NCI-H82 (cell line): ENCODE measurements at regions not wholly inside any gene's neighbourhood (a gene's known extent, or its start where the extent isn't known, plus 50 kb on each side); places are given as distances from the start of the nearest gene placed in this dataset.

ENCODE experiments used
- DNase-seq: peaks from one replicate; lab custom pipeline; 2025; lab: John Stamatoyannopoulos, UW

DNA sequence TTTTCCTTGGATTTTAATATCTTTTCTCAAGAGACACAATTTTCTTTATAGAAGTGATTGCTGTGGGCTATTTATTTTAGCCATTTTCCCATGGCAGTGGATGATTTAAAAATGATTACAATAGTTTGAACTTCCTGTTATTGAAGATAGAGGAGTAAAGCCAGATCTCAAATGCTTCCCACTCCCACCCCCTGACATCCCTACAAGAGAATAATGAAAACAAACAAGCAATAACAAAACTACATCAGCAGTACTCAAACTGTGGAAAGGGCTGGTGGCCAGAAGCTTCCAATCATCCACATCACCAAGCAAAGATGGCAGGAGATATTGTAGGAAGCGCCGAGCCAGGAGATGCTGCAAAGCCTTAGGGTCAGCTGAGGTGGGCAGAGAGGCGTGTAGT is 831.1 kb upstream of the NR2F2 start:
- no peak for DNase-seq

DNA sequence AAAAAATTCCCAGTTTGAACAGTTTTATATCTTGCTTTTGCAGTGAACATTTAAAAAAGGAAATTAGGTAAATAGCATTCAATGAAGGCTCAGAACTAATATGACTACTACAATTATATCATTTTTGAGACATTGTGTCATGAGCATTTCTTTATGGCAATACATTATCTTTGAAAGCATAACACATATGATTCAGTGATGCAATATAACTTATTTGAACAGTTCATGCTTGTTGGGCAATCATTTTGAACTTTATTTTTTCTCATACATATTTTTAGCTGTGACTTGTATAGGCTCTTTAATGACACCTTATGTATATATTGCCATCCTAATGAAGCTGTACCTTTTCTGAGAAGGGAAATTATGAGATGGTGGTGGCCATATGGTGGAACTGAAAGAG is 828.6 kb upstream of the NR2F2 start:
- no peak for DNase-seq

DNA sequence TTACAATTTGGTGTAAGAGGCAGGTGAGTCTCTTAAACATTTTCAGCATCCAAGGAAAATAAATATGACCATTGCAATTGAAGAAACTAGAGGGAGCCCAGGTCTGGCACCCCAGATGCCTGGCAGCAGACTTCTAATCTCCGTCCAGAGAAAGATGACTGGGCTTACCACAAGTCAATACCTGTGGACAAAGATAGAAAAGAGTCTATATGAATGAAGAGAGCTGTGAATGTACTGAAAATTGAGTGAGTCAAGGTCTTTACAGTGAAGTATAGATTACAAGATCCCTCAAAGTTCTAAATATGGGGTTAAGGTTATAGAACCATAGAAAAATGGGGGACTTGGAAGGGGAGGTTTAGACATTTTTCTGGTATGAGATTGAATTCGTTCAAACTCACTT is 827.4 kb upstream of the NR2F2 start:
- no peak for DNase-seq

DNA sequence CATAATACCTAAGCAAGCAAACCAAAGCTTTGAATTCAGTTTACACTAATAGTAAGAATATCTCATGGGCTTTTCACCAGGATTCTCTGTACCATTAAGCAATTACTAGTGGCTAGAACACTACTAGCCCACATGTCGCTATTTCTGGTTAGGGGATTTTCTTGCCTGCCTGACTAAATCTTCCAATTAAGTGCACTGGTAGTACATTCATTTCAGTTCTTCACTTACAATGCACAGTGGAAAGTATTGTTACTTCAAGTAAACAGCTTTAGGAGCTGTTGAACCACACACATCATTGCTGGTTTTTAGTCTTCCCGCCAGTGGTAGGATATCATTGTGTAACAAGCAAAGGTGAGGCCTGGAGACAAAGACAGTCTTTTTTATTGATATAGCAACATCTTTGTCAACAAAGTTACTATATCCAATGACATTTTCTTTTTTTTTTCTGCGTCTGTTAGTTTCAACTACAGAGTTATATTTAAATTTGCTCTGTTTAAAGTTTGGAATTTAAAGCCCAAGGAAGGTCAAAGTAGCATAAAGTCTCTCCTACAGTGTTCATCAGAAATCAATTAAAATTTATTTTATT is 826.8 kb upstream of the NR2F2 start:
- DNase-seq, result peak; percentile 30

DNA sequence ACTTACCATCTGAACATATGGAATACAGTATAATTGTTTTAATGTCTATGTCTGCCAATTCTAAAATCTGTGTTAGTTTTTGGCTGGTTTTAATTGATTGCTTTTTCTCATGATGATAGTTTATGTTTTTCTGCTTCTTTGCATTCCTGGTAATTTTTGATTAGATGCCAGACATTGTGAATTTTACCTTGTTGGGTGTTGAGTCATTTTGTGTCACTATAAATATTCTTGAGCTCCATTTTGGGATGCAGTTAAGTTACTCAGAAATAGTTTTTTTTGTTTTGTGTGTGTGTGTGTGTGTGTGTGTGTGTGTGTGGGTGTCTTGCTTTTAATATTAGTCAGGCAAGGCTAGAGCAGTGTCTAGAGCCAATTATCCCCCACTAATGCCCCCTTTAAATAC is 818.8 kb upstream of the NR2F2 start:
- DNase-seq, result no peak

DNA sequence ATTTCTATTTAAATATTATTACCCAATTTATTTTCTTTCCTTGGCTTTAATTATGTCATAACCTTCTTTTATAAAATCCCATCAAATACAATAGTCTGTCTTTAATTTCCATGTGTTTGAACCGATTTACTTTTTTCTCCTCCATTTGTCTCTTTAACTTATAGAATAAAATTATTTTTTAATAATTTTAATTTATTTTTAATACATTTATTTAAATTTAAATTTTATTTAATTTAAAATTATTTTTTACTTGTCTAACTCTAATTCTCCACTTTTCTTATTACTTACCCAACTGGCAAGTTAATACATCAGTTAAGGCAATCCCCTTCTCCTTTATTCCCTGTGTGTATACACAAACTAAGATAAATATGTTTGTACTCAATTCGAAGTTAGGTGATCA is 817.6 kb upstream of the NR2F2 start:
- DNase-seq, result no peak

DNA sequence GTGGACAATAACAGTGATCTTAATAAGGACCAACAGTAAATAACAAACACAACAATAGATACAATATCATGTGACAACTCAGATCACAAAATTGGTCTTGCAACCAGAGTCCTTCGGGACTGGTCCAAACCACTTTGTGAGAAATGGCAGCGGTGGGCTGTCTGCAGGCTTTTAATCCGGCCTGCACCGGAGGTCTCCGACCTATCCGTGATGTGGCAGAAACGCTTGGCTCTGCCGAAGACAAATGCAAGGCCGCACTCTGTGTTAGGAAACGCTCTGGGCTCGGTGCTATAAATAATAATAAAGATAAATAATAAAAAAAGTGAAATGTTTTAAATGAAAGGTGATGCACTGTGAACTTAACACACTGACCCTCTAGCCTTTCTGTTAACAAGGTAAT is 810.6 kb upstream of the NR2F2 start:
- DNase-seq, result no peak

DNA sequence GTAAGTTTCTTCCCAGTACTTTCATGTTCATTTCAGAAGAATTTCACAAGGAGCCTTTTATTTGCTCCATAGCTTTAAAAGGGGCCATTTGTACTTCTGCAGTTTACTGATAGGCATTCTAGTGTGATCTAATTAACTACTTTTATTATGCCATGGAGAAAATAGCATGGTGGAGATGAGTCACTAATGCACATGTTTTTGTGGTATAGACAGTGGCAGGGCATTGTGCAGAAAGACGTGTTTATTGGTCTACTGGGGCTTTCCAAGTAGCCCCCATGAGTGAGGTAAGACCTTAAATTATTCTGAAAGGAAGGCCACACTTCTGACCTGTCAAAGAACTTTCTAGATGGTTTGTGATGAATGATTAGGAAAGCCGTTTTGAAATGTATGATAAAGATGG is 810.0 kb upstream of the NR2F2 start:
- DNase-seq, result no peak

DNA sequence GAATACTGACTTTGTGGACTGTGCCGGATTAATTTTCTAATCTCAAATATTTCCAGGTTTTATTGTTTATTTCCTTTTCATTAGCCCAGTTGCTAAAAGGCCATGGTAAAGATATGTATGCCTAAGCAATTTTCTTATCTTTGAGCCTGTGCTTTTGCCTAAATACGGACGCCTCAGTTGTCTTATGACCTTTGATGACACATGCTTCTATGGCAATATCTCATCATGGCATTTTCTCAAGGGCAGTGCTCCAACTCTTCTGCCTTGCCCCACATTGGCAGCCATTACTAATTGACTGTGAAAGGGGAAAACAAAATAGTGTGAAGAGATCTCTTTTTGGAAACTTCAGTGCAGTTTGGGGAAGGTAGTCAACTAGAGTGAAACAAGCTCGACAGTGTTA is 809.6 kb upstream of the NR2F2 start:
- no peak for DNase-seq

DNA sequence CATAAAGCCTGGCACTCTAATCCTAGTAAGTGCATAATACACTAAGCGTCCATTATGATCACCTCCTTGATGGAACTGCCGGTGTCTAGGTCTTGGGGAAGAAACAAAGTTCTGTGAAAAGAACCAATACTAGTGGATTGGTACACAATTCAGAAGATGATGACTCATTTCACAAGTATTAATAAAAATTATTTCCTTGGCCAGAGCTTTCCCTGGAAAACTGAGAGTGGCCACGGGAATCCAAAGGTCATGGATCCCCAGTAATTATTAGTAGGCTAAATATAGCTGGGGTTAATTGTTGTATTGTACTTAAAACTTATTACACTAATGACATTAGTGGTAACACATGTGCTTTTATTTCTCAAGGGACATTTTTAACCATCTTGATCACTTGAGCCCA is 808.0 kb upstream of the NR2F2 start:
- peak; percentile 56 for DNase-seq

DNA sequence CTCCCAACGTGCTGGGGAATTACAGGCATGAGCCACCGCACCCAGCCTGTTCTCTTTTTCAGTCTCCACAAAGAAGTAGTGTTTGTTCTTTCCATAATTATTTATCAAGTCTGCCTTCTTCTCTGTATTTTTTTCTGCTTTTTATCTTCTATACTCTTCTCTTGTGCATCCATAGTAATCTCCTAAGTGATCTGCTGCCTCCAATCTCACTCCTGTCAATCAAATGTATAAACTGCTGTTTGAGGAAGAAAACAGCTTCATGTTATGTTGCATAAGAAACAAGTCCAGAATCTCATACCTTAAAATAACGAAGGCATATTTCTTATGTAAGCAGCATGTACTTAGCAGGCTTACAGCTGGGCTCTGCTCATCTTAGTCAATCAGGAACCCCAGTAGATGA is 801.6 kb upstream of the NR2F2 start:
- no peak for DNase-seq

DNA sequence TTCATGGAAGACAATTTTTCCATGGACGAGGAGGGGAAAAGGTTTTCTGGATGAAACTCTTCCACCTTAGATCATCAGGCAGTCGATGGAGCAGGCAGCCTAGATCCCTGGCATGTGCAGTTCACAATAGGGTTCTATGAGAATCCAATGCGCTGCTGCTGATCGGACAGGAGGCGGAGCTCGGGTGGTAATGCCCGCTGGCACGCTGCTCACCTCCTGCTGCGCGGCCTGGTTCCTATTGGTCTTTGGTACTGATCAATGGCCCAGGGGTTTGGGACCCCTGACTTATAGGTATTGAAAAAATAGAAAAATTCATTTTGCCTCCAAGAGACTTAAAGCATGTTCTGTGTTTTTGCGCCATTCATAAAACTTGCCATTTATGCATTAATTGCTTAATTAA is 793.9 kb upstream of the NR2F2 start:
- DNase-seq, result no peak

DNA sequence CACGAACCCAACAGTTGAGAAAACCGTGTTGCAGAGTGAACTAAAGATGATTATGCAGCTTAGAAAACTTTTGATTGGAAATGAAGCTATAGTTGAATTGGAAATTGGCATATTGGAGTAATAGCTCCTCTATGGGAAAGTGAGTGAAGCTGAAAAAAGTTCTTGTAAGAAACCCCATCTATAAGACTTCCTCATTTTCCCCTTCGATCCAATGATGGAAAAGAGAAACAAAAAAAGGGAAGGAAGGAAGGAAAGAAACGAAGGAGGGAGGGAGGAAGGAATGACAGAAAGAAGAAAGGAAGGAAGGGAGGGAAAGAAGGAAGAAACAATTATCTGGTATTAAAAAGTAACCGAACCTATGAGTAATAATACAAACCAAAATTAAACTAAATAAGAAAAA is 791.8 kb upstream of the NR2F2 start:
- no peak for DNase-seq

DNA sequence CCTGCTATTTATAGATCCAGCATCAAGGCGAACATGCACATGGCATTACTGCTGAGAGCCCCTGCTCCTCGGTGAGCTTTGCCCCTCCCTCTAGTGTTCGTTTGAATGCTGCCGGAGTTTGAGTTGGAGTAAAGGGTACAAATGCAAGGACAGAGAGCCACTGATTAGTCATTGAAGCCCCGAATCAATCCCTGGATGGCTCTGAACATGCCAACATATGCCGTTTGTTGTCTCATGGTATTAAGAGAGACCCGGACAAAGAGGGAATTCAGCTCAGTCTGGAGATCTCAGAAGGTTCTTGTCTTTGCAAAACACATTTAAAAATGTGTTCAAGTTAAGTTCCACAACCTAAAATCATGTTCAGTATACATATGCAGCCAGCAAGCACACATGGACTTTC is 789.2 kb upstream of the NR2F2 start:
- peak; percentile 59 for DNase-seq

DNA sequence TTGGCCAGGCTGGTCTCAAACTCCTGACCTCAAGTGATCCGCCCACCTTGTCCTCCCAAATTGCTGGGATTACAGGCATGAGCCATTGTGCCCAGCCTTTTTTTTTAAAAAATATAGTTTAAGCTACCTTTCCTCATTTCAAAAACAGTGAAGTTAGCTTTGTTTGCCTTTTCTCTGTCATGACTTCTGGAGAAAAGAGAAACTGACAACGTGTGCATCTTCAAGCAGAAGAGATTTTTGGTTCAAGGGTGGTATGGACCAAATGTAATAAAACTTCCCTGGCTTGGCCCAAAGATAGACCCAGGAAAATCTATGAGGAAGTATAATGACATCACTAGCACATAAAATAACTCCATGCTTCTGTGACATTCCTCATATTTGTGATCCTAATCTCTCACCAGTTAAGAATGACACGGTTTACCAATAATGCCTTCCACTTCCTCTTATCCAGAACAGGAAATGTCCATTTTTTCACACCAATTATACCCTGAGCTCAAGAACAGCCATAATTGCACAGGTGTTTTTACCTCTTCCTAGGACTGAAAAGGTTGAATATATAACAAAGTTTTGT is 781.2 kb upstream of the NR2F2 start:
- DNase-seq, result no peak

DNA sequence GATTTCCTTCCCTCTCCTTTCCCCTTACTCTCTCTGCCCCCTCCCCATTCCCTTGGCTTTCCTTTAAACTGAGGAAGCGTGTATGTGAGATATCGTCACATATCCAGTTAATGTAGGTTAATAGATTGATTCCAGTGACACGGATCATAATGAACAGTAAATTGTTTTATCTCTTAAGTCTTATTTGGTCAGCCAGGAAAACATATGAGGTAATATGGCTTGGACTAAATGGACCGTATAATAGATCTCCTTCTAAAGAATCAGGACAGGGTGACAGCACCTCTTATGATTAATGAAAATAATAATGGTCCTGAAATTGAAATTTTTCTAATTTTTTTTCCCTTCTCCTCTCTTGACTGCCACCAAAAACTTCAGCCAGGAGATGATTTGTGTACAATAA is 779.8 kb upstream of the NR2F2 start:
- DNase-seq, result no peak

DNA sequence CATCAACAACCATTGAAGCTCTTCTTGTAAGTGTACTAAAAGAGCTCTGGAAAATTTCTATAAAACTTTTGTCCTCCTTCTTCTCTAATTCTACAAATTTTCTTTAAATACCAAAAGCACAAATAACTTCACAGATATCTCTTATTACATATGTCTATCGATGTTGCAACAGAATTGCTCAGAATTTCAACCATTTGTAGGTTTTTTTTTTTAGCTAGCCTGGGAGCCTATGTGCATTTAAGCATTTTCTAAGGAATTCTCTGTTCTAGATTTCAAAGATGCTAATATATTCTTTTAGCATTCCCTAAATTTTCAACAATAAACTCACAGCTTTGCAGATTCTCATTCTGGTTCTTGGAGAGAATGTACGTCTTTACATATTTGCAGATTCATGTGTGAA is 774.3 kb upstream of the NR2F2 start:
- DNase-seq, result no peak

DNA sequence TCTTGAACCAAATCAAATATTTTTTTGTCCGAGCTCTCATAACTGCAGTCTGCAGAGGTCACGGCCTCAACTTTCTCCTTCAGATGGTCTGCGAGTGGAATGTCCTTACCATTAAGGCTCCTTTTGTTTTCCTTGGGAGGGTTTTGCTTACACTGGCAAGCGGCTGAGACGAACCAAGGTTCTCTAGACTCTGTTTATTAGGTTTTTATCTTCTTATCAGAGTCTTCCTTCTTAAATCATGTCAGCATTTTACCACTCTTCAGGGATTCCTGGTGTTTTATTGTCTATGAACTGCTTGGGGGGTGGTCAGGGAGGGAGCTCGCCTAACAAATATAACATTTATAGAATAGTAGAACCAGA is 773.7 kb upstream of the NR2F2 start:
- DNase-seq, result no peak

DNA sequence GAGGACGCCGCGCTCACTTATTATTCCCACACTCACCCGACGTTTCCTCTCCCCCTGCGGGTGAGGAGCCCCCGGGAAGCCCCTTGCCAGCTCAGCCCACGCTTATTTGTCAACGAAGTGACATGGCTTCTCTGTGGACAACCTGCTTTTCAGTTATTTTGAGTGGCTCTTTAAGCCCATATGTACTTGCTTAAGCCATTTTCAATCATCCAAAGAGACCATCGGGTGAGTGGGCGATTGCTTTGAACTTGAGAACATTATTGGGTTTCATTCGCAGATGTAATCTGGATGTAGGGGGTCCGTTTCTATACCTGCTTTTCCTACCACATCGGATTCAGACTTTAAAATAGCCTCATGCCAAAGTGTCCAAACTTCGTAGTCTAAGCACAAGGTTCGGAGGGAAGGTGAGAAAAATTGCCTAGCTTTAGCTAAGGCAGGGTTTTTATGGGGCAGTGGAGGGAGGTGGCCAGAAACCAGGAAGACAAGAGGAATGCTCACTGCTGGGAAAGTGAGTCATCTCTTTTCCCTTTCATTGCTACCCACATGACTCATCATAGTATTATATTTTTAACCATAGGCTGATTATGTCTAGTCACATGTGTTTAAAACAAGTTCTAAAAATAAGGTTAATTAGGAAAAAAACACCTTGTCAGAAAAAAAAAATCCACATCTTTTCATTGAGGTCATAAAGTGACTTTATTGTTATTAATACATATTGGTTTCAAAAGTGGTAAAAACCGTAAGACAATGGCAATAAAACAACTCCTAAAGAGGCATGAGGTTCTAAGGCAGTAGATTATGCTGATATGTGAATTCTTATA is 773.1 kb upstream of the NR2F2 start:
- no peak for DNase-seq

DNA sequence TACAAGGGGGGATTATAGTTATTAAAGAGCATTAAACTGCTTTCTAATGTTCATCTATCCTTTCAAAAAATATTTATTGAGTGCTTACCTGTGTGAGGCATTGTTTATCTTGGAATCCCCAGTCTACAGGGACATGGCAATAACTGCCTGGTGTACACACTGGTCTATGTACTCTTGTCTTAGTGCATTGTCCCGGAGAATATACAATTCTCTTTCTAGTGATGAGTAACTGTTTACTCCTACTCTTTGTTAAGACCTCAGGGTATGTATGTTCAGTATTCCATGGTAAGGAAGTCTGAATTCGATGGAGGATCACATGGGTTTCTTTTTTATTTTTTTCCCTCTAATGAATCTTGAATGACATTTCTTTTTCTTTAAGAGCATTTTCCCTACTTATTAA is 772.4 kb upstream of the NR2F2 start:
- DNase-seq, result no peak

DNA sequence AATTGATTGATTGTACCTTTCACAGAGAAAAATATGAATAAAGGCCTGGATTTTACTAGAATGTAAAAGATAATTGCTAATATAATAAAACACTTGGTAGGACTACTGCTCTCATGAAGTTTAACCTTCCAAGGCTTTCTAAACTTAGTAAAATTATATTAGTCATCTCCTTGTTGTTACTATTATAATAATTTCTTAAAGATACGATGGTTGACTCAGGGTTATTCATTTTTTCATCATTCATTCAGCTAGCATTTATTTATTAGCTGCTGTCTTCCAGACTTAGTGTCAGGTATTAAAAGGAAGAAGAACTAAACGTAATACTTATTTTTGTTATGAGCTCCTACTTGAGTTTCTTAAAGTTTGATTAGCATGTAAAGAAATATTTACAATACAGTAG is 771.6 kb upstream of the NR2F2 start:
- DNase-seq, result no peak

DNA sequence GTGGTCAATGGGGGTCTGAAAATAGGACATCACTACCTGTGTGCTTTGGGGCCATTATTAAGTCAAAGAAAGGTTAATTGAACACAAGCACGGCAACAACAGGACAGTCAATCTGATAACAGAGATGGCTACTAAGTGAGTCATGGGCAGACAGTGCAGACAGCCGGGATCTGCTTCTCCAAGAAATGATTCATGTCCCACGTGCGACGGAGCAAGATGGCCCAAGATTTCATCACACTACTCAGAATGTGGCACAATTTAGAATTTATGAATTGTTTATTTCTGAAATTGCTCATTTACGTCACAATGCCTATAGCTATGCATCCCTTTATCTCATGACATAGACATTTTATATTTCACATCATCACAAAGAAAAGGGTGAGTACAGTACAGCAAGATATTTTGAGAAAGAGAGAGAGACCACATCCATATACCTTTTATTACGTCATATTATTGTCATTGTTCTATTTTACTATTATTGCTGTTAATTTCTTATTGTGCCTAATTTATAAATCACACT is 770.6 kb upstream of the NR2F2 start:
- DNase-seq, result no peak

DNA sequence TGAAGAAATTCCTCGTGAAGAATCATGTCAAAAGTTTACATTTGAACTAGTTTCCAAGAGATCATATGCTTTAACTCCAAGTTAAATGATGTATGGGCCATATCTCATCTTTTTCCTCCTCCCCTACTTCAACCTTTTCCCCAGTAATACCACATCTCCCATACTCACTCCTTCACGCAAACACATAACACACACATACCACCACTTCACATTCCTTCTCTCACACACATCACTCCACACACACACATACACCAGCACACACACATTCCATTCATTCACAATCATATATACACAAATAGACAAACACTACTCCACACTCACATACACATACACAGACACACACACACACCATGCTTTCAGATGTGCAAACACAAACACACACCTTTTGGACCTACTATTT is 769.0 kb upstream of the NR2F2 start:
- no peak for DNase-seq

DNA sequence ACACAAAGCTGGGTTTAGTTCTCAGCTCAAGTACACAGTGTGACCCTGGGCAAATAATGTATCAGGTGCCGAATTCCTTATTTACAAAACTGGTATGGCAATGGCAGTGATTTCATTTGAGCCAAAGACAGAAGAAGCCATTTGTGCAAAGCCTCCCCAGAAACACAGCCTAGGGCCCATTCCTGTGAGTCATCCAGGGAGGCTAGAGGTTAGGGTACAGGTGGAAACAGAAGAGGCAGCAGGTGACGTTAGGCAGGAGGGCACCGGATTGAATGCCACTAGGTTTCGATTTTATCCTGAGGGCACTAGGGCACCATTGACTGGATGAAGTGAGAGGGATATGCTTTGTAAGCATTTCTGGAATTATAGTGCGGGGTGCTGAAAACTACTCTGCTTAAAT is 766.9 kb upstream of the NR2F2 start:
- DNase-seq, result no peak
